SK-N-SH treated with all-trans-retinoic acid at 6 μM for 48 hours (cell line): ENCODE measurements at regions not wholly inside any gene's neighbourhood (a gene's known extent, or its start where the extent isn't known, plus 50 kb on each side); places are given as distances from the start of the nearest gene placed in this dataset.

Experiments
- ATAC-seq: fragments of 200-7000 bp; cut with Tn5 transposase; 3 replicates; pipeline ENCODE4 v1.9.1; 2020; ENCODE audit warnings: mild to moderate bottlenecking, moderate library complexity
- ARNTL ChIP-seq: fragments of 450-650 bp; formaldehyde crosslinking; IDR thresholded peaks from 2 replicates; pipeline ENCODE4 v1.5.0; 2020; ENCODE audit warnings: low read depth, mild to moderate bottlenecking, moderate library complexity, borderline replicate concordance
- CREB5 ChIP-seq: fragments of 250-450 bp; sonication (Bioruptor Pico); IDR thresholded peaks from 2 replicates; pipeline ENCODE4 v1.5.1; 2020; ENCODE audit warnings: low read depth, mild to moderate bottlenecking, moderate library complexity
- CSDC2 ChIP-seq: fragments of 250-450 bp; sonication (Bioruptor Pico); IDR thresholded peaks from 2 replicates; pipeline ENCODE4 v1.5.0; 2020; ENCODE audit warnings: mild to moderate bottlenecking, moderate library complexity
- ESRRG ChIP-seq: fragments of 250-450 bp; sonication (Bioruptor Pico); IDR thresholded peaks from 2 replicates; pipeline ENCODE4 v1.6.1; 2021; ENCODE audit warnings: mild to moderate bottlenecking
- GLIS3 ChIP-seq: fragments of 250-450 bp; sonication (Bioruptor Pico); IDR thresholded peaks from 2 replicates; pipeline ENCODE4 v1.5.0; 2020; ENCODE audit warnings: mild to moderate bottlenecking, moderate library complexity
- OSR1 ChIP-seq: fragments of 250-450 bp; sonication (Bioruptor Pico); IDR thresholded peaks from 2 replicates; pipeline ENCODE4 v1.8.0; 2022; ENCODE audit warnings: moderate library complexity, mild to moderate bottlenecking, inconsistent platforms
- POU6F1 ChIP-seq: fragments of 250-450 bp; sonication (Bioruptor Pico); IDR thresholded peaks from 2 replicates; pipeline ENCODE4 v1.8.0; 2021; ENCODE audit warnings: low read depth, mild to moderate bottlenecking, moderate library complexity, borderline replicate concordance
- PPARA ChIP-seq: fragments of 250-450 bp; sonication (Bioruptor Pico); IDR thresholded peaks from 2 replicates; pipeline ENCODE4 v1.5.0; 2020; ENCODE audit warnings: mild to moderate bottlenecking, borderline replicate concordance
- RARB ChIP-seq: fragments of 250-450 bp; sonication (Bioruptor Pico); IDR thresholded peaks from 2 replicates; pipeline ENCODE4 v1.8.0; 2021; ENCODE audit warnings: mild to moderate bottlenecking, moderate library complexity
- SNAI2 ChIP-seq: fragments of 250-450 bp; sonication (Bioruptor Pico); IDR thresholded peaks from 2 replicates; pipeline ENCODE4 v1.5.0; 2020; ENCODE audit warnings: mild to moderate bottlenecking, moderate library complexity
- ZC3H10 ChIP-seq: fragments of 250-450 bp; sonication (Bioruptor Pico); IDR thresholded peaks from 2 replicates; pipeline ENCODE4 v1.5.1; 2021; ENCODE audit warnings: mild to moderate bottlenecking, moderate library complexity
- ZFP3 ChIP-seq: fragments of 250-450 bp; sonication (Bioruptor Pico); IDR thresholded peaks from 2 replicates; pipeline ENCODE4 v1.5.0; 2020; ENCODE audit warnings: mild to moderate bottlenecking, moderate library complexity
- ZFP30 ChIP-seq: fragments of 450-650 bp; formaldehyde crosslinking; IDR thresholded peaks from 2 replicates; pipeline ENCODE4 v1.5.0; 2022; ENCODE audit warnings: mild to moderate bottlenecking, moderate library complexity
- ZNF565 ChIP-seq: fragments of 450-650 bp; formaldehyde crosslinking; conservative IDR thresholded peaks from 2 replicates; pipeline ENCODE4 v1.5.0; 2020; ENCODE audit warnings: low read depth, mild to moderate bottlenecking, moderate library complexity
- TF ChIP-seq, protein P1 (sequence below): fragments of 250-450 bp; sonication (Bioruptor Pico); IDR thresholded peaks from 2 replicates; pipeline ENCODE4 v1.8.0; 2020; ENCODE audit warnings: mild to moderate bottlenecking, moderate library complexity, borderline replicate concordance
- TF ChIP-seq, protein P2 (sequence below): fragments of 250-450 bp; sonication (Bioruptor Pico); IDR thresholded peaks from 2 replicates; pipeline ENCODE4 v1.5.1; 2021; ENCODE audit warnings: mild to moderate bottlenecking, moderate library complexity
- TF ChIP-seq, protein P3 (sequence below): fragments of 250-450 bp; sonication (Bioruptor Pico); IDR thresholded peaks from 2 replicates; pipeline ENCODE4 v1.5.0; 2020; ENCODE audit warnings: mild to moderate bottlenecking, moderate library complexity

DNA sequence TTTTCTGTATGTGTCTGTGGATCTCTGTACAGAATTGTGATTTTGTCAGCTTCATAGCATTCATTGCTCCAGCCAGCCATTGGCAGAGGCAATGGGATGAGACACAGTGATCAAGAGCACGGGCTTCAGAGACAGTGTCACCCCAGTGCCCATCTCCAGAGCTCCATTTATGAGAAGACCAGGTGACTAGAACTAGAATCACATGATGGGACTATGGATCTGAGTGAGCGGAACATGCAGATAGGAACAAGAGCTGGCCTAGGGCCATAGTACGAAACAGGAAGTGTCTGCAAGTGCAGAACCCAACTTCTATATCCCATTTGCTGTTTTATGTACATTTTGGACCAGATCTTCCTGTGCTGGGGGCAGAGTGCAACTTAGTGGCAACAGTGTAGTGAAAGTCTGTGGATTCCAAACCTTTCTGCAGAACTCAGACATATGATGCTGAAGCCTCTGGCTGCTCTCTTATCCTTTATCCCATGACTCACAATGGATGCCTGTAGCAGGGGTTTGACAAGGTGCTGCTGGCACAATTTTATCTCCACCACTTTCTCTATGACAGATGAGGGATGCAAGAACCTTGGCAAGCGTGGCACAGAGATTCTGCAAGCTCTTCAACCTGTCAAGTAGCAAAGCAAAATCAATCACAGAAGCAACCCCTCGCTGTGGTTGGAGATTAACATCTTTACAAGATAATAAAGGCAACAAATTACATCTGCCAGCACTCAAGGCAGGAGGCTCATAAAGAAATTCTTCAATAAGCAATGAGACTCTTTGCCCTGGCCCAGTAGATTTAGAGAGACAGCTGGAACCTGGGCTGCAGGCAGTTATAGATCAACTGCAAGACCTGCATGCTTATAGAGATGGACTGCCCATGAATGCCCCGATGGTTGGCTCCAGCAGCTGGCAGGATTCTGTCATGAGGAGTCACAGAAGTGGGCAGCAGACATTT is 681.3 kb downstream of the TNS3 start (continued):
- TF ChIP-seq, protein P1, sequence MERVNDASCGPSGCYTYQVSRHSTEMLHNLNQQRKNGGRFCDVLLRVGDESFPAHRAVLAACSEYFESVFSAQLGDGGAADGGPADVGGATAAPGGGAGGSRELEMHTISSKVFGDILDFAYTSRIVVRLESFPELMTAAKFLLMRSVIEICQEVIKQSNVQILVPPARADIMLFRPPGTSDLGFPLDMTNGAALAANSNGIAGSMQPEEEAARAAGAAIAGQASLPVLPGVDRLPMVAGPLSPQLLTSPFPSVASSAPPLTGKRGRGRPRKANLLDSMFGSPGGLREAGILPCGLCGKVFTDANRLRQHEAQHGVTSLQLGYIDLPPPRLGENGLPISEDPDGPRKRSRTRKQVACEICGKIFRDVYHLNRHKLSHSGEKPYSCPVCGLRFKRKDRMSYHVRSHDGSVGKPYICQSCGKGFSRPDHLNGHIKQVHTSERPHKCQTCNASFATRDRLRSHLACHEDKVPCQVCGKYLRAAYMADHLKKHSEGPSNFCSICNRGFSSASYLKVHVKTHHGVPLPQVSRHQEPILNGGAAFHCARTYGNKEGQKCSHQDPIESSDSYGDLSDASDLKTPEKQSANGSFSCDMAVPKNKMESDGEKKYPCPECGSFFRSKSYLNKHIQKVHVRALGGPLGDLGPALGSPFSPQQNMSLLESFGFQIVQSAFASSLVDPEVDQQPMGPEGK (CRISPR knock-in tag), result peak; percentile 54; the same call in 1 of the 2 replicates
- TF ChIP-seq ZFP30 (CRISPR knock-in tag), result no peak
- TF ChIP-seq ZC3H10, result no peak
- no peak for TF ChIP-seq ARNTL (CRISPR knock-in tag)
- TF ChIP-seq, protein P2, sequence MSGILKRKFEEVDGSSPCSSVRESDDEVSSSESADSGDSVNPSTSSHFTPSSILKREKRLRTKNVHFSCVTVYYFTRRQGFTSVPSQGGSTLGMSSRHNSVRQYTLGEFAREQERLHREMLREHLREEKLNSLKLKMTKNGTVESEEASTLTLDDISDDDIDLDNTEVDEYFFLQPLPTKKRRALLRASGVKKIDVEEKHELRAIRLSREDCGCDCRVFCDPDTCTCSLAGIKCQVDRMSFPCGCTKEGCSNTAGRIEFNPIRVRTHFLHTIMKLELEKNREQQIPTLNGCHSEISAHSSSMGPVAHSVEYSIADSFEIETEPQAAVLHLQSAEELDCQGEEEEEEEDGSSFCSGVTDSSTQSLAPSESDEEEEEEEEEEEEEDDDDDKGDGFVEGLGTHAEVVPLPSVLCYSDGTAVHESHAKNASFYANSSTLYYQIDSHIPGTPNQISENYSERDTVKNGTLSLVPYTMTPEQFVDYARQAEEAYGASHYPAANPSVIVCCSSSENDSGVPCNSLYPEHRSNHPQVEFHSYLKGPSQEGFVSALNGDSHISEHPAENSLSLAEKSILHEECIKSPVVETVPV (CRISPR knock-in tag), result no peak

GRCh38 chr7:46897381-46897780 is 684.5 kb downstream of the TNS3 start:
- no peak for ATAC-seq
- TF ChIP-seq ZC3H10, result no peak
- no peak for TF ChIP-seq RARB
- TF ChIP-seq ZFP3 (CRISPR knock-in tag), result no peak
- TF ChIP-seq, protein P3, sequence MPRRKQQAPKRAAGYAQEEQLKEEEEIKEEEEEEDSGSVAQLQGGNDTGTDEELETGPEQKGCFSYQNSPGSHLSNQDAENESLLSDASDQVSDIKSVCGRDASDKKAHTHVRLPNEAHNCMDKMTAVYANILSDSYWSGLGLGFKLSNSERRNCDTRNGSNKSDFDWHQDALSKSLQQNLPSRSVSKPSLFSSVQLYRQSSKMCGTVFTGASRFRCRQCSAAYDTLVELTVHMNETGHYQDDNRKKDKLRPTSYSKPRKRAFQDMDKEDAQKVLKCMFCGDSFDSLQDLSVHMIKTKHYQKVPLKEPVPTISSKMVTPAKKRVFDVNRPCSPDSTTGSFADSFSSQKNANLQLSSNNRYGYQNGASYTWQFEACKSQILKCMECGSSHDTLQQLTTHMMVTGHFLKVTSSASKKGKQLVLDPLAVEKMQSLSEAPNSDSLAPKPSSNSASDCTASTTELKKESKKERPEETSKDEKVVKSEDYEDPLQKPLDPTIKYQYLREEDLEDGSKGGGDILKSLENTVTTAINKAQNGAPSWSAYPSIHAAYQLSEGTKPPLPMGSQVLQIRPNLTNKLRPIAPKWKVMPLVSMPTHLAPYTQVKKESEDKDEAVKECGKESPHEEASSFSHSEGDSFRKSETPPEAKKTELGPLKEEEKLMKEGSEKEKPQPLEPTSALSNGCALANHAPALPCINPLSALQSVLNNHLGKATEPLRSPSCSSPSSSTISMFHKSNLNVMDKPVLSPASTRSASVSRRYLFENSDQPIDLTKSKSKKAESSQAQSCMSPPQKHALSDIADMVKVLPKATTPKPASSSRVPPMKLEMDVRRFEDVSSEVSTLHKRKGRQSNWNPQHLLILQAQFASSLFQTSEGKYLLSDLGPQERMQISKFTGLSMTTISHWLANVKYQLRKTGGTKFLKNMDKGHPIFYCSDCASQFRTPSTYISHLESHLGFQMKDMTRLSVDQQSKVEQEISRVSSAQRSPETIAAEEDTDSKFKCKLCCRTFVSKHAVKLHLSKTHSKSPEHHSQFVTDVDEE (CRISPR knock-in tag), result no peak
- no peak for TF ChIP-seq PPARA (CRISPR knock-in tag)
- TF ChIP-seq CREB5 (CRISPR knock-in tag), result no peak
- no peak for TF ChIP-seq OSR1 (CRISPR knock-in tag)
- no peak for TF ChIP-seq POU6F1 (CRISPR knock-in tag)
- TF ChIP-seq CSDC2 (CRISPR knock-in tag), result no peak
- TF ChIP-seq ARNTL (CRISPR knock-in tag), result no peak
- no peak for TF ChIP-seq GLIS3 (CRISPR knock-in tag)
- TF ChIP-seq, protein P2 (CRISPR knock-in tag), result no peak
- TF ChIP-seq ZNF565 (CRISPR knock-in tag), result no peak

- no peak for ATAC-seq
- TF ChIP-seq SNAI2 (CRISPR knock-in tag) (no peak), ZFP30 (CRISPR knock-in tag) (no peak), ARNTL (CRISPR knock-in tag) (no peak), ESRRG (CRISPR knock-in tag) (no peak)
- TF ChIP-seq, protein P3 (CRISPR knock-in tag), result no peak
Observed at GRCh38 chr7:46886669-46887374, 695.1 kb downstream of the TNS3 start.
